ENCODE measurements at regions not wholly inside any gene's neighbourhood (a gene's known extent, or its start where the extent isn't known, plus 50 kb on each side); places are given as distances from the start of the nearest gene placed in this dataset.

GRCh38 chr7:12942609-12943008 is 255.2 kb downstream of the ARL4A start:
- TF ChIP-seq CTCF (IDR thresholded peaks at IDR 0.05) (no peak), EP300 (IDR thresholded peaks at IDR 0.05) (no peak)

Measured in stomach (tissue), 4 donors.